Smooth muscle cell (in vitro differentiated cells): ENCODE measurements at regions not wholly inside any gene's neighbourhood (a gene's known extent, or its start where the extent isn't known, plus 50 kb on each side); places are given as distances from the start of the nearest gene placed in this dataset.

Experiments used
- DNase-seq: peaks from one replicate; lab custom pipeline; 2025; ENCODE audit not compliant: unreplicated experiment; lab: John Stamatoyannopoulos, UW
- H2AFZ ChIP-seq: fragments of 200-600 bp; sonication (generic); 2 replicates; pipeline ENCODE4 v1.6.0; 2016; ENCODE audit warnings: antibody characterized with exemption, low read depth, mild to moderate bottlenecking
- H3F3A ChIP-seq: fragments of 200-600 bp; sonication (generic); 2 replicates; pipeline ENCODE4 v1.6.0; 2017; ENCODE audit warnings: antibody characterized with exemption, low read depth
- H3K27ac ChIP-seq: fragments of 200-600 bp; sonication (generic); 2 replicates; pipeline ENCODE4 v1.5.1; 2016; ENCODE audit warnings: low read depth, mild to moderate bottlenecking
- H3K27me3 ChIP-seq: fragments of 200-600 bp; sonication (generic); 2 replicates; pipeline ENCODE4 v1.6.1; 2016; ENCODE audit warnings: low read depth, mild to moderate bottlenecking
- H3K36me3 ChIP-seq: fragments of 200-600 bp; sonication (generic); 2 replicates; pipeline ENCODE4 v1.5.1; 2016; ENCODE audit warnings: low read depth
- H3K4me1 ChIP-seq: fragments of 200-600 bp; sonication (generic); 2 replicates; pipeline ENCODE4 v1.5.1; 2016; ENCODE audit warnings: low read depth
- H3K4me2 ChIP-seq: fragments of 200-600 bp; sonication (generic); 2 replicates; pipeline ENCODE4 v1.6.0; 2016; ENCODE audit warnings: mild to moderate bottlenecking
- H3K4me3 ChIP-seq: fragments of 200-600 bp; sonication (generic); 2 replicates; pipeline ENCODE4 v1.5.1; 2016; ENCODE audit warnings: mild to moderate bottlenecking
- H3K79me2 ChIP-seq: fragments of 200-600 bp; sonication (generic); 2 replicates; pipeline ENCODE4 v1.6.0; 2016; ENCODE audit warnings: low read depth, mild to moderate bottlenecking
- H3K9ac ChIP-seq: fragments of 200-600 bp; sonication (generic); 2 replicates; pipeline ENCODE4 v1.6.0; 2016; ENCODE audit warnings: low read depth
- H3K9me3 ChIP-seq: fragments of 200-600 bp; sonication (generic); replicated peaks from 2 replicates; pipeline ENCODE4 v1.5.1; 2016; ENCODE audit warnings: low read depth
- H4K20me1 ChIP-seq: fragments of 200-600 bp; sonication (generic); 2 replicates; pipeline ENCODE4 v1.6.0; 2016; ENCODE audit warnings: low read depth
- WGBS: methylation state at CpG from one replicate; pipeline ENCODE4 v1.1.7; 2016; ENCODE audit warnings: low lambda C conversion rate; 5-methylcytosine and 5-hydroxymethylcytosine counted together
- TF ChIP-seq, protein P1 (sequence below): fragments of 200-600 bp; sonication (generic); IDR thresholded peaks from 2 replicates; pipeline ENCODE4 v1.5.1; 2017; ENCODE audit warnings: borderline replicate concordance, mild to moderate bottlenecking, antibody characterized with exemption; ENCODE audit not compliant: insufficient read depth, poor library complexity, severe bottlenecking

DNA sequence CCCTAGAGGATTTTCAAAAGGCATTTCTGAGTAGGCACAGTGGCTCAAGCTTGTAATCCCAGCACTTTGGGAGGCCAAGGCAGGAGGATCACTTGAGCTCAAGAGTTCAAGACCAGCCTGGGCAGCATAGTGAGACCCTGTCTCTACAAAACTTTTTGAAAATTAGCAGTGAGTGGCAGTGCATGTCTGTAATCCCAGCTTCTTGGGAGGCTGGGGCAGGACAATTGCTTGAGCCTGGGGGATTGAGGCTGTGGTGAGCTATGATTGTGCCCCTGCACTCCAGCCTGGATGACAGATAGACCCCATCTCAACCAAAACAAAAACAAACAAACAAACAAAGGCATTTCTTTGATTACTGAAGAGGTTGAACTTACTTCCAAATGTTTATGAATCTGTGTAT, 201.4 kb downstream of the KIF26A start:
- Histone ChIP-seq H3K4me1 (no peaks in the 10 kb centered on the region), H3K9ac (no peak overlapping the region), H3K36me3 (no peaks in the 10 kb centered on the region), H3F3A (no peaks in the 10 kb centered on the region), H3K9me3 (no peaks in the 10 kb centered on the region), H3K4me2 (no peak overlapping the region), H4K20me1 (no peaks in the 10 kb centered on the region), H3K79me2 (no peaks in the 10 kb centered on the region), H3K27me3 (peaks cover 25% of the 10 kb centered on the region), H3K27ac (no peak overlapping the region), H2AFZ (no peak overlapping the region), H3K4me3 (no peak overlapping the region)
- no peak for DNase-seq
- TF ChIP-seq, protein P1, sequence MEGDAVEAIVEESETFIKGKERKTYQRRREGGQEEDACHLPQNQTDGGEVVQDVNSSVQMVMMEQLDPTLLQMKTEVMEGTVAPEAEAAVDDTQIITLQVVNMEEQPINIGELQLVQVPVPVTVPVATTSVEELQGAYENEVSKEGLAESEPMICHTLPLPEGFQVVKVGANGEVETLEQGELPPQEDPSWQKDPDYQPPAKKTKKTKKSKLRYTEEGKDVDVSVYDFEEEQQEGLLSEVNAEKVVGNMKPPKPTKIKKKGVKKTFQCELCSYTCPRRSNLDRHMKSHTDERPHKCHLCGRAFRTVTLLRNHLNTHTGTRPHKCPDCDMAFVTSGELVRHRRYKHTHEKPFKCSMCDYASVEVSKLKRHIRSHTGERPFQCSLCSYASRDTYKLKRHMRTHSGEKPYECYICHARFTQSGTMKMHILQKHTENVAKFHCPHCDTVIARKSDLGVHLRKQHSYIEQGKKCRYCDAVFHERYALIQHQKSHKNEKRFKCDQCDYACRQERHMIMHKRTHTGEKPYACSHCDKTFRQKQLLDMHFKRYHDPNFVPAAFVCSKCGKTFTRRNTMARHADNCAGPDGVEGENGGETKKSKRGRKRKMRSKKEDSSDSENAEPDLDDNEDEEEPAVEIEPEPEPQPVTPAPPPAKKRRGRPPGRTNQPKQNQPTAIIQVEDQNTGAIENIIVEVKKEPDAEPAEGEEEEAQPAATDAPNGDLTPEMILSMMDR, result no peak

DNA sequence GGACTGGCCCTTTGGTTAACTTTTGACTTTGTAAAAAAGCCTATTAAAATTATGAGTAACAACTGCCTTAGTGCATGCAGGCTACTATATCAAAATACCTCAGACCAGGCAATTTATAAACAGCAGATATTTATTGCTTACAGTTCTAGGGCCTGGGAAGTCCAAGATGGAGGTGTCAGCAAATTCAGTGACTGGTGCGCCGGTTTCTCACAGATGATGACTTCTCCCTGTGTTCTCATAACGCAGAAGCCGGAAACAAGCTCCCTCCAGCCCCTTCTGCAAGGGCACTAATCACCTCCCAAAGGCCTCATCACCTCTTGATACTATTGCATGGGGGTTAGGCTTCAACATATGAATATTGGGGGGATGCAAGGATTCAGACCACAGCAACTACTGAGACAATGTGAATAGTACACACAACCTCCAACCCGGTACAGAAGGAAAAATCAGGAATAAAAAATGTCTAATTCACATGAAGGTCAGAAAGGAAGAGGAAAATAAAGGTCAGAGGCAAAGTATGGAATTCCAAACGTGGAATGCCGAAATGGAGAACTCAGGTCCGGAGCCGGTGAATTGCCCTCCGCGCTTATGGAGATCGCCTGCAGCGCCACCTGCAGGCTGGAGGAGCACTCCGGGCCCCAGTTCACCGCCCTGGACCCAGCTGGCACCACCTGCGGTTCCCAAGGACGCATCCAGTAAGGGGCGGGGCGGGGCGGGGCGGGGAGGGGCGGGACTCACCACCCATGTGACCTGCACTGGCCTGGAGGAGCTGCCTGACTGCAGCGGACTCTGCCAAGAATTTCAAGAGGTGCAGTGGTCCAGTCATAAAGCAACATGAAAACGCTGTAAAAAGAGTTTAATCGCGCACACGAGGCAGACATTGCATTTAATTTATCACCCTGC, 203.4 kb downstream of the KIF26A start:
- Histone ChIP-seq H3K9ac (no peak overlapping the region), H3K27me3 (peaks cover 25% of the 10 kb centered on the region), H3K36me3 (no peaks in the 10 kb centered on the region), H3K4me1 (no peaks in the 10 kb centered on the region), H3K9me3 (no peaks in the 10 kb centered on the region), H3K79me2 (no peaks in the 10 kb centered on the region), H3K4me2 (no peak overlapping the region), H3F3A (no peaks in the 10 kb centered on the region), H2AFZ (no peak overlapping the region), H3K27ac (no peak overlapping the region), H3K4me3 (no peak overlapping the region), H4K20me1 (no peaks in the 10 kb centered on the region)
- WGBS, result 32% methylated on average over 27 of the region's 27 CpGs
- TF ChIP-seq, protein P1, result peak; percentile 57
- DNase-seq, result no peak

DNA sequence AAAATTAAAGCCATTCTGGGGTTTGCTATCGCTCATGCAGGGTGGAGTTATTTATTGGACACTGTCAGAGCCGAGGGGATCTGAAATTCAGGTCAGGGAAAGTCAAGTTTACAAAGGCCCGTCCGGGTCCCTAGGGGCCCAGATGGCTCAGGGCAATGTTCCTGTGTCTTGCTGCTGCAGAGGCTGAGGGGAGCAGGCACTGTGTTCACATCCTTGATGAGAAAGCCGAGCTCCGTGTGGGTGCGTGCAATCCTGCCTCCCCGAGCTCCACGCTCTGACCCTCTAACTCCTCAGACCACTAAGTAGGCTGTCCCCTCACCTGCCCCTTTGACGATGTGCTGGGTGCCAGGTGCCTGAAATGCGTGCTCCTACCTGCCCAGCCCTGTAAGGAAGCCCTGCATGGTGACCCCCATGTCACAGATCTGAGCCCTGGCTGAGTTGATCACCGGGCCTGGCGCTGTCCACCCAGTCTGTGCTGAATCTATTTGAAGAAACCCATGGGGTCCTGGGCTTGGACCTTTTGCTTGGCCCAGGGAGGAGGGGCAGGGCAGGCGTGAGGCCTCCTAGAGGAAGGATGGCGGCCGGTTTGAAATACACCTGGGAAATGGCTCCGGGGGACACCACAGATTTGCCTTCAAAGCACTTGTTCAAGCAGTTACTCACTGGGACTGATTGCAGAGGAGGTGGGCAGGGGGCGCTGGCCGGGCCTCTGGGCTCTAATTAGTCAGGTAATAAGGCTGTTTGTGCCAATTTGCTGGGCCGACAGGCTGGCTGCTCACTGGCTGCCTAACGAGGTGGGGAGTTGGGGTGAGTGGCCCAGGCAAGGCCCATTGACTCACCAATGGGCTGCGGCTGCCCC, 204.3 kb downstream of the KIF26A start:
- Histone ChIP-seq H3K9ac (no peak overlapping the region), H2AFZ (no peak overlapping the region), H3K4me2 (no peak overlapping the region), H3K27me3 (peaks cover 23% of the 10 kb centered on the region), H3K79me2 (no peaks in the 10 kb centered on the region), H3K9me3 (no peaks in the 10 kb centered on the region), H3K36me3 (no peaks in the 10 kb centered on the region), H3F3A (no peaks in the 10 kb centered on the region), H3K4me1 (no peaks in the 10 kb centered on the region), H4K20me1 (no peaks in the 10 kb centered on the region), H3K27ac (no peak overlapping the region), H3K4me3 (no peak overlapping the region)
- no peak for DNase-seq
- TF ChIP-seq, protein P1, result no peak
- 88% methylated on average over 22 of the region's 22 CpGs for WGBS
